SK-N-SH (cell line): ENCODE measurements at regions not wholly inside any gene's neighbourhood (a gene's known extent, or its start where the extent isn't known, plus 50 kb on each side); places are given as distances from the start of the nearest gene placed in this dataset.
"Not testable (repeated sequence)": the region's sequence is repeated elsewhere in the genome, so short reads cannot be mapped to it uniquely, and the experiment has no call there.

Experiments used
- CTCF ChIA-PET: fragments of 300-600, 350-600 bp; formaldehyde crosslinking; extraction: SDS; loops from one replicate; lab custom pipeline; 2021; lab: Yijun Ruan, JAX
- POLR2A ChIA-PET: fragments of 350-600 bp; sonication (Branson Sonifier 250); formaldehyde crosslinking; extraction: SDS; loops from one replicate; lab custom pipeline; 2020; ENCODE audit warnings: antibody characterized with exemption, inconsistent platforms; lab: Yijun Ruan, JAX
- DNase-seq: peaks from one replicate; pipeline ENCODE4 v3.0.0; 2012
- H2AFZ ChIP-seq: fragments of 200-600 bp; sonication (generic); 2 replicates; pipeline ENCODE4 v1.8.1; 2016; ENCODE audit warnings: antibody characterized with exemption, mild to moderate bottlenecking, low read depth
- H3F3A ChIP-seq: fragments of 200-600 bp; sonication (generic); replicated peaks from 2 replicates; pipeline ENCODE3; 2016; ENCODE audit warnings: antibody characterized with exemption, mild to moderate bottlenecking; ENCODE audit not compliant: insufficient read depth
- H3K27ac ChIP-seq, 2 experiments: fragments of 200-500 bp in 1 of 2; fragments of 200-600 bp in 1 of 2; sonication (Bioruptor generic) in 1 of 2; sonication (generic), shearing (Covaris generic) in 1 of 2; 2 replicates each; pipeline versions ENCODE4 v1.5.1 to v1.6.1; 2014 to 2016; ENCODE audit warnings: low read depth in 2 of 2, inconsistent platforms in 1 of 2, low read length in 1 of 2, mild to moderate bottlenecking in 1 of 2, mixed read lengths in 1 of 2
- H3K27me3 ChIP-seq: fragments of 200-600 bp; sonication (generic), shearing (Covaris generic); 2 replicates; pipeline ENCODE4 v1.6.1; 2016; ENCODE audit warnings: mixed run types; ENCODE audit not compliant: insufficient read depth
- H3K36me3 ChIP-seq, 2 experiments: fragments of 200-500 bp in 1 of 2; fragments of 200-600 bp in 1 of 2; sonication (Bioruptor generic) in 1 of 2; sonication (generic) in 1 of 2; replicated peaks in 1 of 2; 2 replicates each; pipeline versions ENCODE3 to v1.5.1; 2014 to 2016; ENCODE audit warnings: low read length in 1 of 2, mild to moderate bottlenecking in 1 of 2; ENCODE audit not compliant: insufficient read depth in 2 of 2, control insufficient read depth in 1 of 2
- H3K4me1 ChIP-seq, 2 experiments: fragments of 200-500 bp in 1 of 2; fragments of 200-600 bp in 1 of 2; sonication (Bioruptor generic) in 1 of 2; sonication (generic), shearing (Covaris generic) in 1 of 2; 2 replicates each; pipeline versions ENCODE4 v1.5.1 to v1.6.1; 2014 to 2016; ENCODE audit warnings: low read depth in 1 of 2, low read length in 1 of 2, mixed run types in 1 of 2; ENCODE audit not compliant: insufficient read depth in 2 of 2, control insufficient read depth in 1 of 2
- H3K4me2 ChIP-seq: fragments of 200-600 bp; sonication (generic), shearing (Covaris generic); 2 replicates; pipeline ENCODE4 v1.6.1; 2017; ENCODE audit warnings: mixed run types
- H3K4me3 ChIP-seq, 2 experiments: fragments of 200-500 bp in 1 of 2; fragments of 200-600 bp in 1 of 2; sonication (Bioruptor generic) in 1 of 2; sonication (generic), shearing (Covaris generic) in 1 of 2; 2 replicates each; pipeline versions ENCODE4 v1.5.1 to v1.8.1; 2014 to 2016; ENCODE audit warnings: low read depth in 2 of 2, inconsistent platforms in 1 of 2, low read length in 1 of 2, mild to moderate bottlenecking in 1 of 2, mixed read lengths in 1 of 2, moderate library complexity in 1 of 2
- H3K79me2 ChIP-seq: fragments of 200-600 bp; sonication (generic); 2 replicates; pipeline ENCODE4 v1.8.1; 2017; ENCODE audit warnings: mild to moderate bottlenecking; ENCODE audit not compliant: insufficient read depth
- H3K9ac ChIP-seq: fragments of 200-600 bp; sonication (generic); 2 replicates; pipeline ENCODE4 v1.6.1; 2017; ENCODE audit warnings: mixed run types
- H3K9me2 ChIP-seq: fragments of 200-600 bp; sonication (generic); 2 replicates; pipeline ENCODE4 v1.6.1; 2017; ENCODE audit warnings: mixed run types
- H3K9me3 ChIP-seq: fragments of 200-600 bp; sonication (generic); 2 replicates; pipeline ENCODE4 v1.6.1; 2017; ENCODE audit warnings: mixed run types, mild to moderate bottlenecking, moderate library complexity
- H4K20me1 ChIP-seq: fragments of 200-600 bp; sonication (generic); 2 replicates; pipeline ENCODE4 v1.6.1; 2017; ENCODE audit warnings: mild to moderate bottlenecking, mixed run types; ENCODE audit not compliant: insufficient read depth
- EP300 ChIP-seq, 2 experiments: IDR thresholded peaks; 2 replicates each; pipeline versions ENCODE4 v1.4.0 to v1.6.1; 2012; ENCODE audit warnings: borderline replicate concordance in 1 of 2, low read depth in 1 of 2, low read length in 1 of 2
- FOSL2 ChIP-seq: IDR thresholded peaks from 2 replicates; pipeline ENCODE4 v1.4.0; 2012; ENCODE audit warnings: low read depth, mild to moderate bottlenecking, moderate library complexity, borderline replicate concordance
- FOXJ3 ChIP-seq: sonication (generic); formaldehyde crosslinking; IDR thresholded peaks from 2 replicates; pipeline ENCODE4 v1.5.1; 2020; ENCODE audit warnings: mild to moderate bottlenecking, missing genetic modification reagents
- FOXM1 ChIP-seq: IDR thresholded peaks from 2 replicates; pipeline ENCODE4 v1.4.0; 2012; ENCODE audit warnings: low read depth, mild to moderate bottlenecking
- GATA2 ChIP-seq: sonication (generic); formaldehyde crosslinking; IDR thresholded peaks from 2 replicates; pipeline ENCODE4 v1.5.0; 2020; ENCODE audit warnings: mild to moderate bottlenecking, missing genetic modification reagents
- JUND ChIP-seq: IDR thresholded peaks from 2 replicates; pipeline ENCODE4 v1.4.0; 2012
- MEF2A ChIP-seq: IDR thresholded peaks from 2 replicates; pipeline ENCODE4 v1.4.0; 2012; ENCODE audit warnings: low read depth, borderline replicate concordance
- MXI1 ChIP-seq: IDR thresholded peaks from 2 replicates; pipeline ENCODE4 v1.6.1; 2012; ENCODE audit warnings: mild to moderate bottlenecking, low read depth, low read length, improper control_type of control experiment
- NFIC ChIP-seq: IDR thresholded peaks from 2 replicates; pipeline ENCODE4 v1.4.0; 2012; ENCODE audit warnings: borderline replicate concordance
- RAD21 ChIP-seq: IDR thresholded peaks from 2 replicates; pipeline ENCODE4 v1.6.1; 2012; ENCODE audit warnings: mild to moderate bottlenecking, low read length
- RFX5 ChIP-seq: IDR thresholded peaks from 2 replicates; pipeline ENCODE4 v1.6.1; 2012; ENCODE audit warnings: mild to moderate bottlenecking, improper control_type of control experiment, low read length
- RXRA ChIP-seq: IDR thresholded peaks from 2 replicates; pipeline ENCODE4 v1.4.0; 2012; ENCODE audit warnings: low read depth, mild to moderate bottlenecking, borderline replicate concordance
- SIN3A ChIP-seq: IDR thresholded peaks from 2 replicates; pipeline ENCODE4 v1.6.1; 2012; ENCODE audit warnings: low read depth, mild to moderate bottlenecking, low read length, moderate library complexity, borderline replicate concordance
- SMC3 ChIP-seq: IDR thresholded peaks from 2 replicates; pipeline ENCODE4 v1.6.1; 2012; ENCODE audit warnings: low read depth, low read length, improper control_type of control experiment
- TAF1 ChIP-seq: IDR thresholded peaks from 2 replicates; pipeline ENCODE4 v1.6.1; 2012; ENCODE audit warnings: low read depth, mild to moderate bottlenecking, low read length, moderate library complexity, borderline replicate concordance
- TCF12 ChIP-seq: IDR thresholded peaks from 2 replicates; pipeline ENCODE4 v1.4.0; 2012
- YY1 ChIP-seq: IDR thresholded peaks from 2 replicates; pipeline ENCODE4 v1.4.0; 2012; ENCODE audit warnings: low read depth, mild to moderate bottlenecking
- WGBS: methylation state at CpG from one replicate; pipeline ENCODE4 v1.1.6; 2017; ENCODE audit warnings: low lambda C conversion rate; 5-methylcytosine and 5-hydroxymethylcytosine counted together
- TF ChIP-seq, protein P1 (sequence below): IDR thresholded peaks from 2 replicates; pipeline ENCODE4 v1.4.0; 2012; ENCODE audit warnings: low read depth, borderline replicate concordance
- TF ChIP-seq, protein P2 (sequence below): fragments of 200-600 bp; sonication (generic); IDR thresholded peaks from 2 replicates; pipeline ENCODE4 v1.6.1; 2017; ENCODE audit warnings: antibody characterized with exemption, mild to moderate bottlenecking, moderate library complexity
- TF ChIP-seq, protein P3 (sequence below): fragments of 150-350 bp; IDR thresholded peaks from 2 replicates; pipeline ENCODE4 v1.6.1; 2016; ENCODE audit warnings: mild to moderate bottlenecking, low read depth, low read length

DNA sequence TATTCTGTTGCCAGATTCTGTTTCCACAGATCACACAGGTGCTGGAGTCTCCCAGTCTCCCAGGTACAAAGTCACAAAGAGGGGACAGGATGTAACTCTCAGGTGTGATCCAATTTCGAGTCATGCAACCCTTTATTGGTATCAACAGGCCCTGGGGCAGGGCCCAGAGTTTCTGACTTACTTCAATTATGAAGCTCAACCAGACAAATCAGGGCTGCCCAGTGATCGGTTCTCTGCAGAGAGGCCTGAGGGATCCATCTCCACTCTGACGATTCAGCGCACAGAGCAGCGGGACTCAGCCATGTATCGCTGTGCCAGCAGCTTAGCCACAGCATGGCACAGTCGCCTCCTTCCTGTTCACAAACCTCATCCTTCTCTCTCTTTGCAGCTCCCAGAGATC, 237.5 kb upstream of the PRSS1 start:
- no peak for DNase-seq
- Histone ChIP-seq H3K9me3 (no peaks in the 10 kb centered on the region), H3K4me2 (no peak overlapping the region), H3K4me1 (peaks cover 0 to 5% of the 10 kb centered on the region in 2 experiments; a peak in 1 of 4 replicates), H3K27ac (no peak overlapping the region), H3K36me3 (no peaks in the 10 kb centered on the region), H3F3A (no peaks in the 10 kb centered on the region), H3K4me3 (no peak overlapping the region), H3K79me2 (no peaks in the 10 kb centered on the region), H3K27me3 (peaks cover 35% of the 10 kb centered on the region), H3K9me2 (no peaks in the 10 kb centered on the region), H3K9ac (no peak overlapping the region), H4K20me1 (no peaks in the 10 kb centered on the region), H2AFZ (no peak overlapping the region)
- ChIA-PET POLR2A (no interaction called here), CTCF (no interaction called here)
- TF ChIP-seq TCF12 (no peak), TAF1 (no peak), MXI1 (no peak), YY1 (no peak), JUND (no peak), MEF2A (no peak), GATA2 (CRISPR knock-in tag) (no peak), RAD21 (no peak), RFX5 (no peak), NFIC (no peak), FOXM1 (no peak), FOSL2 (no peak), SMC3 (no peak), EP300 (IDR thresholded peaks at IDR 0.05; ENCODE audit: borderline replicate concordance in 1 of 2, low read depth in 1 of 2, low read length in 1 of 2) (no peak), RXRA (no peak), SIN3A (no peak), FOXJ3 (CRISPR knock-in tag) (no peak)
- TF ChIP-seq, protein P1, sequence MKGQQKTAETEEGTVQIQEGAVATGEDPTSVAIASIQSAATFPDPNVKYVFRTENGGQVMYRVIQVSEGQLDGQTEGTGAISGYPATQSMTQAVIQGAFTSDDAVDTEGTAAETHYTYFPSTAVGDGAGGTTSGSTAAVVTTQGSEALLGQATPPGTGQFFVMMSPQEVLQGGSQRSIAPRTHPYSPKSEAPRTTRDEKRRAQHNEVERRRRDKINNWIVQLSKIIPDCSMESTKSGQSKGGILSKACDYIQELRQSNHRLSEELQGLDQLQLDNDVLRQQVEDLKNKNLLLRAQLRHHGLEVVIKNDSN = no peak
- TF ChIP-seq, protein P2, sequence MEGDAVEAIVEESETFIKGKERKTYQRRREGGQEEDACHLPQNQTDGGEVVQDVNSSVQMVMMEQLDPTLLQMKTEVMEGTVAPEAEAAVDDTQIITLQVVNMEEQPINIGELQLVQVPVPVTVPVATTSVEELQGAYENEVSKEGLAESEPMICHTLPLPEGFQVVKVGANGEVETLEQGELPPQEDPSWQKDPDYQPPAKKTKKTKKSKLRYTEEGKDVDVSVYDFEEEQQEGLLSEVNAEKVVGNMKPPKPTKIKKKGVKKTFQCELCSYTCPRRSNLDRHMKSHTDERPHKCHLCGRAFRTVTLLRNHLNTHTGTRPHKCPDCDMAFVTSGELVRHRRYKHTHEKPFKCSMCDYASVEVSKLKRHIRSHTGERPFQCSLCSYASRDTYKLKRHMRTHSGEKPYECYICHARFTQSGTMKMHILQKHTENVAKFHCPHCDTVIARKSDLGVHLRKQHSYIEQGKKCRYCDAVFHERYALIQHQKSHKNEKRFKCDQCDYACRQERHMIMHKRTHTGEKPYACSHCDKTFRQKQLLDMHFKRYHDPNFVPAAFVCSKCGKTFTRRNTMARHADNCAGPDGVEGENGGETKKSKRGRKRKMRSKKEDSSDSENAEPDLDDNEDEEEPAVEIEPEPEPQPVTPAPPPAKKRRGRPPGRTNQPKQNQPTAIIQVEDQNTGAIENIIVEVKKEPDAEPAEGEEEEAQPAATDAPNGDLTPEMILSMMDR = no peak
- 52% methylated on average over 7 of the region's 7 CpGs for WGBS

DNA sequence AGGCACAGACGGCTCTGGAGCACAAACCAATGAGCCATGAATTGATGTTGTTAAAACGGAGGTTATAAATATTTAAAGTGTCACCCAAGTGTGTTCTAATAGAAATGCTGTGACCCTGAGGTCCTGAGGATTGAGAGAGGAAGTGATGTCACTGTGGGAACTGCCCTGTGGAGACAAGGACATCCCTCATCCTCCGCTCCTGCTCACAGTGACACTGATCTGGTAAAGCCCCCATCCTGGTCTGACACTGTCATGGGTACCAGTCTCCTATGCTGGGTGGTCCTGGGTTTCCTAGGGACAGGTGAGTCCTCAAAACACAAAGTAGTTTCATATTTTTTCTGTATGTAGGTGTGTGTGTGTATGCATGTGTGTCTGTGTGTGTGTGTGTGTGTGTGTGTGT, 237.9 kb upstream of the PRSS1 start:
- H3K27ac ChIP-seq = no peak overlapping the region
- H3K9me3 ChIP-seq = no peaks in the 10 kb centered on the region
- no peak overlapping the region for H3K4me2 ChIP-seq
- H3K79me2 ChIP-seq = no peaks in the 10 kb centered on the region
- no peak overlapping the region for H3K9ac ChIP-seq
- peaks cover 0 to 5% of the 10 kb centered on the region in 2 experiments; a peak in 1 of 4 replicates for H3K4me1 ChIP-seq
- H3K4me3 ChIP-seq = no peak overlapping the region
- ChIA-PET POLR2A (no interaction called here), CTCF (interaction anchor here (2.3 kb wide), 1 partner anchor 704 kb away, joined by 5 read pairs; no protein-coding TSS in a partner anchor)
- H3K27me3 ChIP-seq = peaks cover 37% of the 10 kb centered on the region
- no peak for TF ChIP-seq SMC3
- TF ChIP-seq, protein P3, sequence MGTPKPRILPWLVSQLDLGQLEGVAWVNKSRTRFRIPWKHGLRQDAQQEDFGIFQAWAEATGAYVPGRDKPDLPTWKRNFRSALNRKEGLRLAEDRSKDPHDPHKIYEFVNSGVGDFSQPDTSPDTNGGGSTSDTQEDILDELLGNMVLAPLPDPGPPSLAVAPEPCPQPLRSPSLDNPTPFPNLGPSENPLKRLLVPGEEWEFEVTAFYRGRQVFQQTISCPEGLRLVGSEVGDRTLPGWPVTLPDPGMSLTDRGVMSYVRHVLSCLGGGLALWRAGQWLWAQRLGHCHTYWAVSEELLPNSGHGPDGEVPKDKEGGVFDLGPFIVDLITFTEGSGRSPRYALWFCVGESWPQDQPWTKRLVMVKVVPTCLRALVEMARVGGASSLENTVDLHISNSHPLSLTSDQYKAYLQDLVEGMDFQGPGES = no peak
- no peak for TF ChIP-seq EP300 (IDR thresholded peaks at IDR 0.05; ENCODE audit: borderline replicate concordance in 1 of 2, low read depth in 1 of 2, low read length in 1 of 2)
- no peak for TF ChIP-seq RFX5
- TF ChIP-seq JUND = no peak
- no peaks in the 10 kb centered on the region for H4K20me1 ChIP-seq
- H3K9me2 ChIP-seq = no peaks in the 10 kb centered on the region
- no peaks in the 10 kb centered on the region for H3F3A ChIP-seq
- no peak overlapping the region for H2AFZ ChIP-seq
- H3K36me3 ChIP-seq = no peaks in the 10 kb centered on the region
- 48% methylated on average over 3 of the region's 3 CpGs for WGBS
- no peak for DNase-seq

- H3K79me2 ChIP-seq, H3K27ac ChIP-seq, POLR2A ChIA-PET, H3K4me1 ChIP-seq, H3K9ac ChIP-seq, H3K36me3 ChIP-seq, H3K4me3 ChIP-seq, H3K9me2 ChIP-seq, H4K20me1 ChIP-seq, DNase-seq, H3K9me3 ChIP-seq, H3F3A ChIP-seq, H3K4me2 ChIP-seq, H2AFZ ChIP-seq: not testable (repeated sequence)
- CTCF ChIA-PET = interaction anchor here (0.8 to 6.6 kb wide), 7 partner anchors 9 to 706 kb away, joined by 4 to 40 read pairs (median 5); no protein-coding TSS in a partner anchor
- 27% methylated on average over 3 of the region's 3 CpGs for WGBS
- H3K27me3 ChIP-seq = peaks cover 53% of the 10 kb centered on the region
These were observed 240.0 kb upstream of the PRSS1 start for GRCh38 chr7:142509235-142509634.
